SK-N-SH (cell line): ENCODE measurements at regions not wholly inside any gene's neighbourhood (a gene's known extent, or its start where the extent isn't known, plus 50 kb on each side); places are given as distances from the start of the nearest gene placed in this dataset.

ENCODE experiments used
- CTCF ChIP-seq: fragments of 200-600 bp; sonication (generic); IDR thresholded peaks from 2 replicates; pipeline ENCODE4 v1.6.1; 2017; ENCODE audit warnings: antibody characterized with exemption, mild to moderate bottlenecking, moderate library complexity
- ELF1 ChIP-seq: IDR thresholded peaks from 2 replicates; pipeline ENCODE4 v1.4.0; 2012
- GABPA ChIP-seq: IDR thresholded peaks from 2 replicates; pipeline ENCODE4 v1.4.0; 2012; ENCODE audit warnings: low read depth, mild to moderate bottlenecking
- NRF1 ChIP-seq: IDR thresholded peaks from 2 replicates; pipeline ENCODE4 v1.6.1; 2012; ENCODE audit warnings: low read depth, mild to moderate bottlenecking, low read length
- POLR2AphosphoS5 ChIP-seq: IDR thresholded peaks from 2 replicates; pipeline ENCODE4 v1.6.1; 2012; ENCODE audit warnings: low read depth, low read length
- SIN3A ChIP-seq: IDR thresholded peaks from 2 replicates; pipeline ENCODE4 v1.6.1; 2012; ENCODE audit warnings: low read depth, mild to moderate bottlenecking, low read length, moderate library complexity, borderline replicate concordance
- SMC3 ChIP-seq: IDR thresholded peaks from 2 replicates; pipeline ENCODE4 v1.6.1; 2012; ENCODE audit warnings: low read depth, low read length, improper control_type of control experiment
- TCF12 ChIP-seq: IDR thresholded peaks from 2 replicates; pipeline ENCODE4 v1.4.0; 2012
- ZBTB33 ChIP-seq: IDR thresholded peaks from 2 replicates; pipeline ENCODE4 v1.4.0; 2012; ENCODE audit warnings: low read depth, borderline replicate concordance

GRCh38 chr17:59485015-59485414 lies 80.4 kb upstream of the DHX40 start:
- TF ChIP-seq TCF12: no peak
- TF ChIP-seq CTCF: no peak
- TF ChIP-seq SIN3A: no peak
- no peak for TF ChIP-seq SMC3
- TF ChIP-seq POLR2AphosphoS5: no peak
- no peak for TF ChIP-seq NRF1
- no peak for TF ChIP-seq GABPA
- no peak for TF ChIP-seq ZBTB33
- TF ChIP-seq ELF1: no peak
